GM21515 (cell line): ENCODE measurements at regions not wholly inside any gene's neighbourhood (a gene's known extent, or its start where the extent isn't known, plus 50 kb on each side); places are given as distances from the start of the nearest gene placed in this dataset.
"Not testable (repeated sequence)": the region's sequence is repeated elsewhere in the genome, so short reads cannot be mapped to it uniquely, and the experiment has no call there.

Experiments
- ATAC-seq: cut with Tn5 transposase; IDR thresholded peaks from one replicate; pipeline ENCODE4 v1.9.1; 2021; ENCODE audit not compliant: unreplicated experiment

DNA sequence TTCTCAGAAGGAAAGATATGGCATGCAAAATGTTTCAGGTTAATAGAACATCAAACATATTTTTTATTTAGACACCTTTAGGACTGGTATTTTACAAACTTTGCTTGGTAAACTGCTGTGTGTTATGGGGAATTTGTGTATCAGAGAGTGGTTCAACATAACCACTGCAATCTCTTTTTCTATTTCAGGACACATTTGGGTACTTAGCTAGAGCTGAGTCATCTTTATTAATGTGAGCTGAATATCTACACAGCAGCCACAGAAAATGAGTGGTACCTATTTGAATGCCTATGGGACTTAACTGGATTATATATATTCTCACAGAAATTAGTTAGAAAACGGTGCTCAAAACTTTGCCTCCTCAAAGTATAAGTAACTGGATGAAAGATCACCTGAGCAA lies 179.8 kb downstream of the SPDYE17 start:
- ATAC-seq, result not testable (repeated sequence)

DNA sequence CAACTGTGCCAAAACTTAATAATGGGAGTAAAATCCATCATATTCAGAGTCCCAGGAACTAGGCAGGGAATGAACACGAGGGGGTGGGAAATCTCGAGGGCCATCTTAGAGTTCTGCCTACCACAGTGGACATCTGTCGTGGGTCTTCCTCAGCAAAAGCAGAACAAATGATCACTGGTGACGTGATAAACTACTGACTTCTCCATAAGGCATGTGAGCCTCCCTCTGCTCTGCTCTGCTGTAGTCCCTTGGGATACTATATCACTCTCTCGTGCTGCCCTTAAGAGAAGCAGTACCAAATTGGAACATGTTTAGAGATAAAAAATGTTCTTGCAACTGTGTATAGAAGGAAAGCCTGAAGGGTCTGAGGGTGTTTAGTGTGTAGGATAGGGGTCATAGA lies 180.5 kb downstream of the SPDYE17 start:
- not testable (repeated sequence) for ATAC-seq

DNA sequence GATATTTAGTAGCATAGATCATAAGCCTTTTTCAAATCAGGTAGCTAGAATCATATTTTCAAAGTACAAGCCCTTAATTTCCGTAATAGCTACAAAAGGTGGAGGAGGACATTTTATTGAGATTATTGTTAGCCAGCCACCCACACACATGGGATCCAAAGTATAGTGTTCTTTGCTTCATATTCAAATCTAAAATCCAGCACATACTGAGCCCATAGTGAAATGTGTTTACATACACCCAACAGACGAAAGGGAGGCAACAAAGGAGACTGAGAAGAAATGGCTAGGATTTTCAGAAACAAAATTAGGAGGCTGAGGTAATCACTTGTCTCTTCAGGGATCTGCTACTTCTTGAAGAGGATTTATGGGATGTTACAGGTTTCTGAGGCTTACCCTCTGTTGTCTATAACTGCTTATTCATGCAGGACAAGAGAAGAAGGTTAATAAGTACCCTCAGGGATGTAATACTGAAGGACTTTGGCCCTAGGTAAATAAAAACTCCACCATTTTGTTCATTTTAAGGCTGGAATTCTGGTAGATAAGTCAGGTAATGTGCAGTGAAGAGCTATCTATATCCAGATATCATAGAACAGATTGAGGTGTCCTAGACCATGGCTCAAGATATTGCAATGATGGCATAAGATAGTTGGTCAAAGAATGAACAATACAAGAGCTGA lies 182.1 kb downstream of the SPDYE17 start:
- ATAC-seq, result not testable (repeated sequence)

DNA sequence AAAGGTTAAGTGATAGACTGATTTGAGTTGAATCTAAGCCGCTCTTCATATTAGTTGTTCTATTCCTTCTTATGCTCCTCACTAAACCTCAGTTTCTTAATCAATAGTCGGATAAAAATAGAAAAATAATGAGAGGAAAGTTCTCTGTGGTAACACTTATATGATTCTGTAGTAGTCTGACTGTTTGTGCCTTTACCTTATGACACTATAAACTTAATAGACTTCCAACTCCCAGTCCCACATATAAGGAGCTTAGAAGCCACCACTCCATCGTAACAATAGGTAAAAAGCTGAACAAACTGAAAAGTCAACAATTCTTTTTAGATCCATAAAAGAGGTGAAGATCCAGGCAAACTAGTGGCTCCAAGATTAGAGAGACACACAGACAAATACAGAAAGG lies 192.3 kb downstream of the SPDYE17 start:
- ATAC-seq, result not testable (repeated sequence)

- not testable (repeated sequence) for ATAC-seq
Observed at GRCh38 chr7:76839214-76839613, 192.9 kb downstream of the SPDYE17 start.

GRCh38 chr7:76838357-76838756 lies 193.8 kb downstream of the SPDYE17 start:
- ATAC-seq, result not testable (repeated sequence)

GRCh38 chr7:76829233-76829632 lies 202.2 kb upstream of the POMZP3 start:
- not testable (repeated sequence) for ATAC-seq

DNA sequence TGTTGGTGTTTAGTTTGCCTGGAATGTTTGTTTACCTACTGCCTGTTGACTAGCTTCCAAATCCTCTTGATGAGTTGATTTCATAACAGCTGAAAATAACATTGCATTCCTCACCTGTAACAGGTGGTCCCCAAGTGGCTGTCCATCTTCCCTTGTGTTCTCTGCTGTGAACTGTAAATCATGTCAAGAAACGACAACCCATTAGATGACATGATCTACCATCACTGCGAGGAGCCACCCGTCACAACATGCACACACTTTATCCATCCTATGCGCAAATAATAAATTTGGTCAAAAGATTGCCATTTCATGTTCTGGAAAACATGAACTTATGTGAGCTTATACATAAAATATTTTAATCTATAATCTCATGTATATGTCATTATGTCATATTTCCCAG lies 199.1 kb upstream of the POMZP3 start:
- not testable (repeated sequence) for ATAC-seq

DNA sequence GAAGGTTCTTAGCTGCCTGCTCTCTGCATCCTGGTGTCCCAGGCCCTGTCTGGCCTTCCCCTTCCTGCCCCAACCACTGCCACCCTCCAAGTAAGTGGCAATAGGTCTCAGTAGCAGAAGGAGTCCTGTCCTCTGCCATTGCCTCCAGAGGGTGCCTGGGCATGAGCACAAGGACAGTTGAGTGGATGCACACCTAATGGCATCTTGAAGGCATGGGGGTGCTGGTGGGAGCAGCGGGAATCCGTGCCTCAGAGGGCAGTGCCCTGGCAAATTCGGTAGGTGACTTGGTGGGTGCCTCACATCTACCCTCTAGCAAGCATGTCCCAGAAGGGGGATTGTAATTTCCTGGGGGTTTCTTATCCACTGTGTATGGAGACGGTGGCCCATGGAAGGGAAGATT lies 182.8 kb upstream of the POMZP3 start:
- ATAC-seq, result not testable (repeated sequence)

GRCh38 chr7:76807588-76808100 lies 180.6 kb upstream of the POMZP3 start:
- ATAC-seq, result not testable (repeated sequence)

DNA sequence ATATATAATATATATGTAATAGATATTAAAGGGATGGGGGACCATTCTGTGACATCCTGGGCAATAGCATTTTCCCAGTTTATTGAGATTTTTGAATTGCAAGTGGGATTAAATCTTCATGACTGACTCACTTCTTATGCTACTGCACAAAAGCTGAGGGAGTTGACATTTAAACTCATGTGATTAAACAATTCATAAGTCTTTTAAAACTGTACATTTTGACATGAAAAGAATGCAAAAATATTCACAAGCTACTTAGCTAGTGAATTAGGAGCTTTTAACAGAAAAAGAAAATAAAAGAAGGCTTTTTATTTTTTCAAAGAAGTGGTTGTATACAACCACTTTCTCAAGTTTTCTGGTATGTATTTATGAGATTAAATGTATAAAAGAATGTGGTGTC lies 179.4 kb upstream of the POMZP3 start:
- ATAC-seq, result not testable (repeated sequence)

- not testable (repeated sequence) for ATAC-seq
Observed at GRCh38 chr7:76806010-76806409, 178.9 kb upstream of the POMZP3 start.

DNA sequence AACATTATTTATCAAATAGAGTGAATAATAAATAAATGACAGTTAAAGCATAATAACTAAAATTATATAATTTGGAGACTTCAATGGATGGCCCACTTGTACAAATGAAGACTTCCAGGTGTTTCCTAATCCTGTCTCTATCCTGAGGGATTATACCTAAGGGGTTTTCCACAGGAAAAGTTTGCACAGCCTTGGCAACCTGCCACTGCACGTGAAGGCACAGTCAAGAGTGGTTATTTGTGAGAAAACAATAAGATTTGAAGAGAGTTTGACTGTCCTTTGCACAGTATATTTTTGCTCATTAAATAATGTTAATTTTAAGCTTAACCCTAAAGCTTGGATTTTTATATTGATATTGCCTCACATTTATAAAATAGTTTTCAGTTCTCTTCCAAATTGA lies 178.2 kb upstream of the POMZP3 start:
- not testable (repeated sequence) for ATAC-seq

DNA sequence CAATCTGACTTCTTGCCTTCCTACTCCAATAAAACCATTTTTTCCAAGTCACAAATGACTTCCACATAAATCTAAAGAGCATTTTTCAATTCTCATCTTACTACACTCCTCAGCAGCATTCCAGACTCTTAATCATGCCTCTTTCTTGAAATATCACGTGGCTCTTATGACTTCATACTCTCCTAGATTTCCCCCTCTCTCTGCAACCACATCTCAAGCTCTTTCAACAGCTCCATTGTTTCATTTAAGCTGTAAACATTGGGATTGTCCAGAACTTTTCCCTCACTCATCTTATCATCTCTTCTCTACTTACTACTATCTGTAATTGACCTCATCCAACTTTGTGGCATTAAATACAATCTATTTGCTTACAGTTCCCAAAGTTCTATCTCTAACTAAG lies 170.6 kb upstream of the POMZP3 start:
- ATAC-seq, result not testable (repeated sequence)

DNA sequence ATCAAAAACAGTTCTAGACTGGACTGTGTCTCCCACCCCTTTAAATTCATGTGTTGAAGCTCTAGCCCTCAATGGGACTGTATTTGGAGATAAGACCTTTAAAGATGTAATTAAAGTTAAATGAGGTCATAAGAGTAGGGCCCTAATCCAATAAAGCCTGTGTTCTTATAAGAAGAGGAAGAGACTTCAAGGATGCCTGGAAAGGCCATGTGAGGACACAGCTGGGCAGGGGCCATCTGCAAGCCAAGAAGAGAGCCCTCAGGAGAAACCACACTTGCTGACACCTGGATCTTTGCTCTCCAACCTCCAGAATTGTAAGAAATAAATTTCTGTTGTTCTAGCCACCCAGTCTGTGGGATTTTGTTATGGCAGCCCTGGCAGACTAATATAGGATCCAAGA lies 153.6 kb upstream of the POMZP3 start:
- not testable (repeated sequence) for ATAC-seq

- not testable (repeated sequence) for ATAC-seq
Observed at GRCh38 chr7:76774279-76774678, 147.2 kb upstream of the POMZP3 start.

- ATAC-seq, result not testable (repeated sequence)
Observed at GRCh38 chr7:76771980-76772379, 144.9 kb upstream of the POMZP3 start.

GRCh38 chr7:76763977-76764376 lies 136.9 kb upstream of the POMZP3 start:
- not testable (repeated sequence) for ATAC-seq

- ATAC-seq, result not testable (repeated sequence)
Observed at GRCh38 chr7:76760546-76761220, 133.6 kb upstream of the POMZP3 start.

DNA sequence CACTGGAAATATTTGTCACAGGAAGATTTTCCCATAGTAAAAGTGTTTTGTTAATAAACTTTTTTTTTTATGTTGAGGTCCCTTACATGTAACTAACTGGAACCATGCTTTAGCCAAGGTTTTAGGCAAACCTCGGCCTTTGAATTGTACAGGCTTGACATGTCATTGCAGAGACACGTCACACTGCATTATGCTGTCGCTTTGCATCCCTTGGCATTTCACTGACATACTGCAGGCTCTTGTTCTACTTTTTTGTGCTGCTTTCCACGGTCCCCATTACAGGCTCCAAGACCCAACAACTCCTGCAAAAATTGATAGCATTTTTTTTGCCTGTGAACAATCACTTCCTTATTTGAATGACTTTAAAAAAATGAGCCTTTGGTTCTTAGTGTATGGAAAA lies 112.5 kb upstream of the POMZP3 start:
- ATAC-seq, result not testable (repeated sequence)

- not testable (repeated sequence) for ATAC-seq
Observed at GRCh38 chr7:76736724-76737123, 109.6 kb upstream of the POMZP3 start.

- ATAC-seq, result not testable (repeated sequence)
Observed at GRCh38 chr7:76736091-76736490, 109.0 kb upstream of the POMZP3 start.
